K562 (cell line): ENCODE measurements at regions not wholly inside any gene's neighbourhood (a gene's known extent, or its start where the extent isn't known, plus 50 kb on each side); places are given as distances from the start of the nearest gene placed in this dataset.

ENCODE experiments used
- ATAC-seq: fragments of 200-7000 bp; cut with Tn5 transposase; 3 replicates; pipeline ENCODE4 v1.9.1; 2020; ENCODE audit warnings: moderate library complexity
- BruUV-seq: library from RNA; stranded (reverse); fragments of 400-500 nt; replicated peaks from 2 replicates; lab custom pipeline; 2021; lab: Mats Ljungman, UMichigan
- CTCF ChIA-PET: fragments of 300-600 bp; formaldehyde crosslinking; extraction: SDS; loops from one replicate; lab custom pipeline; 2021; ENCODE audit warnings: low intra/inter-chr PET ratio; lab: Yijun Ruan, JAX
- POLR2A ChIA-PET: fragments of 300-600, 350-650 bp; sonication (Branson Sonifier 250); formaldehyde crosslinking; extraction: SDS; loops from one replicate; lab custom pipeline; 2021; ENCODE audit warnings: antibody characterized with exemption, inconsistent platforms; lab: Yijun Ruan, JAX
- DNase-seq, 4 experiments: peaks; one replicate each; pipeline versions ENCODE4 v3.0.0 to v3.0.0-alpha.2; 2011 to 2018; ENCODE audit warnings: low spot score in 3 of 4, mixed read lengths in 3 of 4; ENCODE audit errors: extremely low read depth in 1 of 4
- FAIRE-seq: peaks from 2 replicates; lab custom pipeline; 2011; peaks lifted over from hg19 to GRCh38; lab: Jason Lieb, UNC
- H2AFZ ChIP-seq: 2 replicates; pipeline ENCODE4 v1.6.0; 2011; ENCODE audit warnings: low read depth, low read length, control low read depth, inconsistent platforms
- H3K27ac ChIP-seq: fragments of 200-600 bp; 3 replicates; pipeline ENCODE4 v1.8.0; 2011; ENCODE audit warnings: low read depth, mild to moderate bottlenecking, control low read depth, inconsistent platforms, low read length, moderate library complexity, mixed read lengths; ENCODE audit errors: extremely low read depth
- H3K27me3 ChIP-seq, 2 experiments: fragments of 300-600 bp in 1 of 2; 2 replicates in 1 of 2; 3 replicates in 1 of 2; pipeline versions ENCODE4 v1.6.0 to v1.8.0; 2011; ENCODE audit warnings: inconsistent platforms in 2 of 2, low read length in 2 of 2, mild to moderate bottlenecking in 1 of 2, mixed read lengths in 1 of 2, moderate library complexity in 1 of 2; ENCODE audit not compliant: control insufficient read depth in 2 of 2, insufficient read depth in 2 of 2
- H3K36me3 ChIP-seq: fragments of 300-600 bp; 3 replicates; pipeline ENCODE4 v1.8.0; 2011; ENCODE audit warnings: mild to moderate bottlenecking, low read length, inconsistent platforms; ENCODE audit not compliant: control insufficient read depth, insufficient read depth
- H3K4me1 ChIP-seq, 2 experiments: fragments of 200-600 bp in 1 of 2; replicated peaks in 1 of 2; 2 replicates in 1 of 2; 3 replicates in 1 of 2; pipeline versions ENCODE4 v1.5.1 to v1.8.0; 2011; ENCODE audit warnings: inconsistent platforms in 2 of 2, low read length in 2 of 2, mild to moderate bottlenecking in 1 of 2, mixed read lengths in 1 of 2, moderate library complexity in 1 of 2; ENCODE audit not compliant: control insufficient read depth in 2 of 2, insufficient read depth in 2 of 2
- H3K4me2 ChIP-seq: 2 replicates; pipeline ENCODE4 v1.6.1; 2011; ENCODE audit warnings: low read length, control low read depth, inconsistent platforms, mixed read lengths; ENCODE audit not compliant: insufficient read depth
- H3K4me3 ChIP-seq: fragments of 200-600 bp; sonication (generic), shearing (Covaris generic); 2 replicates; pipeline ENCODE4 v1.5.1; 2016; ENCODE audit warnings: control low read depth, inconsistent platforms
- H3K79me2 ChIP-seq: fragments of 200-600 bp; 3 replicates; pipeline ENCODE4 v1.8.0; 2011; ENCODE audit warnings: low read length, inconsistent platforms; ENCODE audit not compliant: control insufficient read depth, insufficient read depth
- H3K9ac ChIP-seq, 2 experiments: 2 replicates each; pipeline versions ENCODE4 v1.6.0 to v1.6.1; 2011; ENCODE audit warnings: low read depth in 2 of 2, low read length in 2 of 2, control low read depth in 1 of 2, inconsistent platforms in 1 of 2, mild to moderate bottlenecking in 1 of 2, mixed read lengths in 1 of 2; ENCODE audit not compliant: insufficient read depth in 1 of 2
- H3K9me1 ChIP-seq: one replicate; pipeline ENCODE4 v1.6.0; 2011; ENCODE audit warnings: inconsistent platforms, mild to moderate bottlenecking, low read length, moderate library complexity; ENCODE audit not compliant: control insufficient read depth, insufficient read depth
- H3K9me3 ChIP-seq: replicated peaks from 2 replicates; pipeline ENCODE4 v1.5.1; 2011; ENCODE audit warnings: low read depth, low read length, inconsistent platforms; ENCODE audit not compliant: control insufficient read depth, insufficient read depth
- H4K20me1 ChIP-seq: replicated peaks from 2 replicates; pipeline ENCODE4 v1.6.1; 2011; ENCODE audit warnings: low read length, inconsistent platforms, mixed read lengths; ENCODE audit not compliant: control insufficient read depth, insufficient read depth
- CCNT2 ChIP-seq: IDR thresholded peaks from 2 replicates; pipeline ENCODE4 v1.6.1; 2011; ENCODE audit warnings: borderline replicate concordance, low read depth, mild to moderate bottlenecking, moderate library complexity, mixed read lengths, low read length; ENCODE audit not compliant: insufficient read length; ENCODE audit errors: extremely low read depth
- DACH1 ChIP-seq: fragments of 450-650 bp; IDR thresholded peaks from 2 replicates; pipeline ENCODE4 v1.6.1; 2018; ENCODE audit not compliant: partially characterized antibody
- GATAD2A ChIP-seq: fragments of 450-650 bp; IDR thresholded peaks from 2 replicates; pipeline ENCODE4 v1.6.1; 2017
- GTF2E2 ChIP-seq: fragments of 200-800 bp; sonication (Bioruptor generic); IDR thresholded peaks from 2 replicates; pipeline ENCODE4 v1.6.1; 2016; ENCODE audit warnings: missing genetic modification characterization, missing compliant biosample characterization
- PHF8 ChIP-seq: fragments of 200-600 bp; sonication (generic); IDR thresholded peaks from 2 replicates; pipeline ENCODE4 v1.6.1; 2012; ENCODE audit warnings: mixed run types, mild to moderate bottlenecking, inconsistent platforms, low read length, moderate library complexity, borderline replicate concordance
- POLR2B ChIP-seq: fragments of 450-650 bp; IDR thresholded peaks from 2 replicates; pipeline ENCODE4 v1.6.1; 2018; ENCODE audit warnings: low read depth; ENCODE audit not compliant: partially characterized antibody
- ZNF239 ChIP-seq: fragments of 250-450 bp; sonication (Bioruptor Pico); IDR thresholded peaks from 2 replicates; pipeline ENCODE4 v1.4.0; 2020; ENCODE audit warnings: mild to moderate bottlenecking
- ZNF354B ChIP-seq: fragments of 250-450 bp; sonication (Bioruptor Pico); IDR thresholded peaks from 2 replicates; pipeline ENCODE4 v1.4.0; 2020
- WGBS: fragments of 100-300 bp; shearing (Covaris generic); methylation state at CpG from one replicate; pipeline ENCODE4 v1.1.6; 2016; ENCODE audit warnings: low coverage, mixed read lengths; ENCODE audit not compliant: insufficient coverage; ENCODE audit errors: missing lambda C conversion rate; 5-methylcytosine and 5-hydroxymethylcytosine counted together
- in situ Hi-C: fragments of 300-500 bp; cut with MboI; formaldehyde crosslinking; loops from 4 replicates; pipeline ENCODE4 v1.15.0; 2018; ENCODE audit warnings: inconsistent platforms, mixed read lengths
- intact Hi-C: fragments of 100-400 bp; cut with micrococcal nuclease; formaldehyde crosslinking; loops from 2 replicates; pipeline ENCODE4 v1.14.2; 2022
- TF ChIP-seq, protein P1 (sequence below): fragments of 250-450 bp; sonication (Bioruptor Pico); IDR thresholded peaks from 2 replicates; pipeline ENCODE4 v1.4.0; 2020
- TF ChIP-seq, protein P2 (sequence below): sonication (generic); formaldehyde crosslinking; IDR thresholded peaks from 2 replicates; pipeline ENCODE4 v1.8.1; 2023; ENCODE audit warnings: mild to moderate bottlenecking, missing genetic modification reagents
- TF ChIP-seq, protein P3 (sequence below): fragments of 450-650 bp; conservative IDR thresholded peaks from 2 replicates; pipeline ENCODE4 v1.6.1; 2016; ENCODE audit warnings: missing genetic modification characterization, low read depth, mild to moderate bottlenecking, missing compliant biosample characterization, moderate library complexity

DNA sequence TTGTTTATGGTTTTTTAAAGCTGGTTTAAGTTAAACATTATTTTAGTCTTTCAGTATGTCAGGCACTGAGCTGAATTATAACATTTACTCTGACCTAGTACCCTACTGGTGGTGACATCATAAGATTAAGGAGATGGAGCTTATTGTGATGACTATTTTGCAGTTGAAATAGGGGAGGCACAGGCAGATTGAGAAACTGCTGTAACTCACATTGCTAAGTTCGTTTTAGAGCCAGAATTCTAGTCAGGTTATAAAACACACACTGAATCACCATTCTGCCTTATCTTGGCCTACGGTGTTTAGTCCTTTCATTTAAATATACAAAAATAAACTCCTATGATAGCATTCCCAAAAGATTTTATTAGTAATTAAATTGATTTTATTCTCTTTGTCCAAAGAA is 584.1 kb downstream of the TFAP2A start:
- Histone ChIP-seq H3K9ac (no peak overlapping the region), H3K9me3 (no peaks in the 10 kb centered on the region), H3K4me1 (no peaks in the 10 kb centered on the region), H3K27me3 (no peaks in the 10 kb centered on the region), H3K4me2 (no peak overlapping the region), H2AFZ (no peak overlapping the region), H3K36me3 (no peaks in the 10 kb centered on the region), H4K20me1 (no peaks in the 10 kb centered on the region), H3K27ac (no peak overlapping the region), H3K4me3 (no peak overlapping the region), H3K79me2 (no peaks in the 10 kb centered on the region), H3K9me1 (no peaks in the 10 kb centered on the region)
- WGBS, result 0% methylated on average over 2 of the region's 2 CpGs
- BruUV-seq, result no TSS peak
- ChIA-PET POLR2A (no interaction called here), CTCF (interaction anchor here (0.6 kb wide), 1 partner anchor 21 kb away, joined by 3 read pairs; no protein-coding TSS in a partner anchor)
- TF ChIP-seq, protein P1, sequence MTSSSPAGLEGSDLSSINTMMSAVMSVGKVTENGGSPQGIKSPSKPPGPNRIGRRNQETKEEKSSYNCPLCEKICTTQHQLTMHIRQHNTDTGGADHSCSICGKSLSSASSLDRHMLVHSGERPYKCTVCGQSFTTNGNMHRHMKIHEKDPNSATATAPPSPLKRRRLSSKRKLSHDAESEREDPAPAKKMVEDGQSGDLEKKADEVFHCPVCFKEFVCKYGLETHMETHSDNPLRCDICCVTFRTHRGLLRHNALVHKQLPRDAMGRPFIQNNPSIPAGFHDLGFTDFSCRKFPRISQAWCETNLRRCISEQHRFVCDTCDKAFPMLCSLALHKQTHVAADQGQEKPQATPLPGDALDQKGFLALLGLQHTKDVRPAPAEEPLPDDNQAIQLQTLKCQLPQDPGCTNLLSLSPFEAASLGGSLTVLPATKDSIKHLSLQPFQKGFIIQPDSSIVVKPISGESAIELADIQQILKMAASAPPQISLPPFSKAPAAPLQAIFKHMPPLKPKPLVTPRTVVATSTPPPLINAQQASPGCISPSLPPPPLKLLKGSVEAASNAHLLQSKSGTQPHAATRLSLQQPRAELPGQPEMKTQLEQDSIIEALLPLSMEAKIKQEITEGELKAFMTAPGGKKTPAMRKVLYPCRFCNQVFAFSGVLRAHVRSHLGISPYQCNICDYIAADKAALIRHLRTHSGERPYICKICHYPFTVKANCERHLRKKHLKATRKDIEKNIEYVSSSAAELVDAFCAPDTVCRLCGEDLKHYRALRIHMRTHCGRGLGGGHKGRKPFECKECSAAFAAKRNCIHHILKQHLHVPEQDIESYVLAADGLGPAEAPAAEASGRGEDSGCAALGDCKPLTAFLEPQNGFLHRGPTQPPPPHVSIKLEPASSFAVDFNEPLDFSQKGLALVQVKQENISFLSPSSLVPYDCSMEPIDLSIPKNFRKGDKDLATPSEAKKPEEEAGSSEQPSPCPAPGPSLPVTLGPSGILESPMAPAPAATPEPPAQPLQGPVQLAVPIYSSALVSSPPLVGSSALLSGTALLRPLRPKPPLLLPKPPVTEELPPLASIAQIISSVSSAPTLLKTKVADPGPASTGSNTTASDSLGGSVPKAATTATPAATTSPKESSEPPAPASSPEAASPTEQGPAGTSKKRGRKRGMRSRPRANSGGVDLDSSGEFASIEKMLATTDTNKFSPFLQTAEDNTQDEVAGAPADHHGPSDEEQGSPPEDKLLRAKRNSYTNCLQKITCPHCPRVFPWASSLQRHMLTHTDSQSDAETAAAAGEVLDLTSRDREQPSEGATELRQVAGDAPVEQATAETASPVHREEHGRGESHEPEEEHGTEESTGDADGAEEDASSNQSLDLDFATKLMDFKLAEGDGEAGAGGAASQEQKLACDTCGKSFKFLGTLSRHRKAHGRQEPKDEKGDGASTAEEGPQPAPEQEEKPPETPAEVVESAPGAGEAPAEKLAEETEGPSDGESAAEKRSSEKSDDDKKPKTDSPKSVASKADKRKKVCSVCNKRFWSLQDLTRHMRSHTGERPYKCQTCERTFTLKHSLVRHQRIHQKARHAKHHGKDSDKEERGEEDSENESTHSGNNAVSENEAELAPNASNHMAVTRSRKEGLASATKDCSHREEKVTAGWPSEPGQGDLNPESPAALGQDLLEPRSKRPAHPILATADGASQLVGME (CRISPR knock-in tag), result no peak
- no peak for TF ChIP-seq ZNF354B (CRISPR knock-in tag)
- no peak for TF ChIP-seq GATAD2A
- TF ChIP-seq DACH1, result no peak
- TF ChIP-seq CCNT2, result no peak
- TF ChIP-seq, protein P2, sequence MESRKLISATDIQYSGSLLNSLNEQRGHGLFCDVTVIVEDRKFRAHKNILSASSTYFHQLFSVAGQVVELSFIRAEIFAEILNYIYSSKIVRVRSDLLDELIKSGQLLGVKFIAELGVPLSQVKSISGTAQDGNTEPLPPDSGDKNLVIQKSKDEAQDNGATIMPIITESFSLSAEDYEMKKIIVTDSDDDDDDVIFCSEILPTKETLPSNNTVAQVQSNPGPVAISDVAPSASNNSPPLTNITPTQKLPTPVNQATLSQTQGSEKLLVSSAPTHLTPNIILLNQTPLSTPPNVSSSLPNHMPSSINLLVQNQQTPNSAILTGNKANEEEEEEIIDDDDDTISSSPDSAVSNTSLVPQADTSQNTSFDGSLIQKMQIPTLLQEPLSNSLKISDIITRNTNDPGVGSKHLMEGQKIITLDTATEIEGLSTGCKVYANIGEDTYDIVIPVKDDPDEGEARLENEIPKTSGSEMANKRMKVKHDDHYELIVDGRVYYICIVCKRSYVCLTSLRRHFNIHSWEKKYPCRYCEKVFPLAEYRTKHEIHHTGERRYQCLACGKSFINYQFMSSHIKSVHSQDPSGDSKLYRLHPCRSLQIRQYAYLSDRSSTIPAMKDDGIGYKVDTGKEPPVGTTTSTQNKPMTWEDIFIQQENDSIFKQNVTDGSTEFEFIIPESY (CRISPR knock-in tag), result no peak
- no peak for TF ChIP-seq PHF8
- no peak for TF ChIP-seq POLR2B
- TF ChIP-seq GTF2E2, result no peak
- no peak for TF ChIP-seq ZNF239 (CRISPR knock-in tag)
- TF ChIP-seq, protein P3, sequence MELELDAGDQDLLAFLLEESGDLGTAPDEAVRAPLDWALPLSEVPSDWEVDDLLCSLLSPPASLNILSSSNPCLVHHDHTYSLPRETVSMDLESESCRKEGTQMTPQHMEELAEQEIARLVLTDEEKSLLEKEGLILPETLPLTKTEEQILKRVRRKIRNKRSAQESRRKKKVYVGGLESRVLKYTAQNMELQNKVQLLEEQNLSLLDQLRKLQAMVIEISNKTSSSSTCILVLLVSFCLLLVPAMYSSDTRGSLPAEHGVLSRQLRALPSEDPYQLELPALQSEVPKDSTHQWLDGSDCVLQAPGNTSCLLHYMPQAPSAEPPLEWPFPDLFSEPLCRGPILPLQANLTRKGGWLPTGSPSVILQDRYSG (tag), result no peak
- intact Hi-C loops, result no loop called here
- FAIRE-seq, result no peak
- no peak for ATAC-seq
- DNase-seq, result no peak
- in situ Hi-C loops, result no loop called here
